Inflammatory macrophage treated with lipopolysaccharide for 4 hours (primary cell): ENCODE measurements at regions not wholly inside any gene's neighbourhood (a gene's known extent, or its start where the extent isn't known, plus 50 kb on each side); places are given as distances from the start of the nearest gene placed in this dataset.
A peak's percentile ranks its signal among the peaks of the same experiment; 100 is the strongest.

ENCODE experiments used
- DNase-seq: peaks from one replicate; pipeline ENCODE4 v3.0.0-alpha.2; 2020

DNA sequence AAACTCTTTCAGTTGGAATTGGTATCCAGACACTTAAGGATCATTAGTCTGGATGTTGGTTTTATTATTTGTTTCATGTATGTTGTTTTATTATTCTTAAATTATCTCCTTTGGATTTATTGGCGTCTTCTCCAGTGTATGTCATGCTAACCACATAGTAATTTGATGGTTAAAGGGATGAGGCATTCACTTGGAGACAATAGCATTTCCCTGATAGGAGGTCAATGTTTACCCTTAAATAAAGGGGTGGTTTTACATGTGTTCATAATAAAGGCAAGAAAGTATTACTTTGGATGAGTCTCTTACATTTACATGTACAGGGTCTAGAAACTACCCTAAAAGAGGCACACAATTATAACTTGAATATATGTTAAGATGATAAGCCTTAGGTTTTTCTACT, 51.2 kb upstream of the RNF144B start:
- DNase-seq, result no peak

DNA sequence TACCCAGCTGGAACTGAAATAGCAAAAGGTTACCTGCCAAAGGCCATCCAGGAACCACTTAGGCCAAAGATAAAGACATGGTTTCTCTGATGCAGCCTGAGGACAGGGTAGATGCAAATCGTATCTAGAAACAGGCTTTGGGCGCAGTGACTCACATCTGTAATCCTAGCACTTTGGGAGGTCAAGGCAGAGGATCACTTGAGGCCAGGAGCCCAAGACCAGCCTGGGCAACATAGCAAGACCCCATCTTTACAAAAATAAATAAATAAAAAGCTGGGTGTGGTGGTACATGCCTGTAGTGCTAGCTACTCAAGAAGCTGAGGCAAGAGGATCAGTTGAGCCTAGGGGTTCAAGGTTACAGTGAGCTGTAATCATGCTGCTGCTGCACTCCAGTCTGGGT, 52.9 kb upstream of the RNF144B start:
- no peak for DNase-seq

DNA sequence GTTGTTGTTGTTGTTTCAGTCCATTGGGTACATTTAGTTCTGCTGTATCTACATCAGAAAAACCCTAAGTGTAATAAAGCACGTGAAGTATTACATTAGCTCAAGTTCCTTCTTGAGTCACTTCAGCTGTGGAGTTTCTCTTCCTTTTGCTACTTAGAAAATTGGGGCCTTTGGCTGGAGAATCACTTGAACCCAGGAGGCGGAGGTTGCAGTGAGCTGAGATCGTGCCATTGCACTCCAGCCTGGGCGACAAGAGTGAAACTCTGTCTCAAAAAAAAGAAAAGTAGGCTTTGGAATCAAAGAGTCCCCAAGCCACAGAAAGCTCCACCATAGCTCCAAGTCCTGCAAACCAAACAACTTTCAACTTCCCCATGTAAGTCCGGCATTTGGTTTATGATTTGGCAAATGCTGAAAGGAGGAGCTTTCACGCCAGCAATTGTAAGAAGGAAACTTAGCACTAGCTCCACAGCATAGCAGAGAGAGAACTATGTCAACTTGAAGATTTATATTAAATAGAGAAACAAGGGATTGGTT, 56.5 kb upstream of the RNF144B start:
- DNase-seq, result peak; percentile 97

DNA sequence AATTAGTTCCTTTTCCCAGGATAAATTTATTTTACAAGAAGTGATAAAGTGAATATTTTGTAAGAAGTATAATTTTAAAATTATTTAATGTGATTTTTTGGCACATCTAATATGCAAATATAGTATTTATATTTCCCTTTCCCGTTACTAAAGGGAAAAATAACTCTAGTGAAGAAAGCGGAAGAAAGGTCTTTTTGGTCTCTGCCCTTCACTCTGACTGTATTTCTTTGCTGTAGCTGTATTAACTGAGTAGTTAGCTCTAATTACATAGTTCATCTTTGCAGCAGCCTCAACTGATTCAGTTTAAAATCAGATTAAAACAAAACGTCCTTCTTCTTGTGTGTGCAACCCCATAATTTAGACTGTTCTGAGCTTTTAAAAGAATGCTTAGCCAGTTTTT, 57.4 kb upstream of the RNF144B start:
- DNase-seq, result peak; percentile 78

DNA sequence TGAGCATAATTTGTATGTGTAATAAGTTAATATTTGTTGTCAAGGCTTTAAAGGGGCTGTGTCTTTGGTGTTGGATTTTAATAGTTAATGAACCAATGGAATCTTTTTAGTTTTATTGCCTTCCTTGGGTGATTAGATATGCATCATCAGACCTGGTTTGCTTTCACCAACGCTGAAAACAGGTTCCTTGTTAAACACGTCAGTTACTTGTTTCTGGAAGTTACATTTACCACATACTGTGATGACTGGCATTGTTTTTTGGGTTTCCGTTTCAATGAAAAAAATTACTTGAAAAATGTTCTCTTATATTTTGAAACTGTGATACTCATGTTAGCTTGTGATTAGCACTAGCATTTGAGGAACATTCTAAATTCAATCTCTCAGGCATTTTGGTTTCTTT, 58.6 kb upstream of the RNF144B start:
- DNase-seq, result peak; percentile 94

DNA sequence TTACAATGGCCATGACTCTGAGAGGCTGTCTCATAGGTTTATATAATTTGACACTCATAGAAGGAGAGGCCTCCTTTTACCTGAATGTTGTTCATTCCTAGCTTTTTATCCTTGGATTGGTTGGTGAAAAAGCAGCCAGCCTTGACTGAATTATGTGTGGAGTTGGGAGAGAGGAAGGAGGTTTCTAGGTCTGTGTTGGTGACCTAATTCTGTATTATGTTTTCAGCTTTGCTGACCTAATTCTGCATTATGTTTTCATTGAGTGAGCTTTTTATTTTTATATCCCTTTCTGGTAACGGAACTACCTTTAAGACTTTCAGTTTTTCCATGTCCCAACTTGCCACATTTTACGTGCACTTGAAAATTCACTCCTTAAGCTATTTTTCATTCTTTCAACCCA, 59.1 kb upstream of the RNF144B start:
- DNase-seq, result peak; percentile 66

DNA sequence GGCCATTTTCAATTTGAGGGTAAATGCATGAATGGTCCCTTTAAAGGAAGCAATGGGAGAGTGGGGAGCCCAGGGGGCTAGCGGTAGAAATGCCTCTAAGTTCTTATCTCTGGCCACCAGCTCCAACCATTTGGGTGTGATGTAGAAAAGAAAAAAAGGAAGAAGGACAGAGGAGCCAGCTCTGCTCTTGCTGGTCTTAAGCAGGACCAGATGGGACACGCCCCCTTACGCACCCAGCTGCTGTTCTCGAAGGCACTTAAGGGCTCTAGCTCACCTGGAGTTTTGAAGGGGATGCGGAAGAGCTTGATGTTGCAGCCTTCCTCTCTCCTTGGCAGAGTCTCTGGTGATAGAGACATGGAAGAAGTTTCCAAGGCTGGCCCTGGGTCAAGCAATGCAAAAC, 59.5 kb upstream of the RNF144B start:
- DNase-seq, result peak; percentile 56

DNA sequence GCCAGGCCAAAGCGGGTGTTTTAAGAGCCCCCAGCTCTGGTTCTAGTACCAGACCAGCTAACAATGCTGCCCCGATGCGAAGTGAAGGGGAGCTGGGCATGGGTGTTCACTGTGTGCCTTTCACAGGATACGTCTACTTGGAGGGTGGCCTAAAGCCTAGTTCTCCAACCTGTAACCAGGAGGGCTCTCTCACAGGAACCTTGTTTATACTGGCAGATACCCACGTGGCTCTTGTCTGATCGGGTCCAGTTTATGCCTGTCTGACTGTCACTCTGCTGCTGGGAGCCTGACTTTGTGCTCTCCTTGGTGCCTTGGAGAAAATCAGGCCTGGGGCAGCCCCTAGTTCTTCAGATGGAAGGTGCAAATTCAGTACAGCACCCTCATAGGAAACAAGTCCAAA, 60.2 kb upstream of the RNF144B start:
- DNase-seq, result no peak

DNA sequence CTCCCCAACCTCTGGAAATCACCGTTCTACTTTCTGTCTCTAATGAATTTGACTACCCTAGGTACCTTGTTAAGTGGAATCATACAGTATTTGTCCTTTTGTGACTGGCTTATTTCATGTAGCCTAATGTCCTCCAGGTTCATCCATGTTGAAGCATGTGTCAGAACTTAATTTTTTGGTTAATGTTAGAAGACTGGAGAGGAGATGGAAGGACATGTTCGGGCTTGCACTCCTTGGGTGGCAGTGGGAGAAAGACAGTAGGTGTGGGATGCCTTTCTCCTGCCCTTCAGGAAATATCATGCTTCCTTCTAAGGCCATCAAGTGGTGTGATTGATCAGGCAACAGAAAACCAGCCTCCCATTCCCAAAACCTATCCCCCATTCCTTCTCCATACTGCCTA, 61.1 kb upstream of the RNF144B start:
- peak; percentile 23 for DNase-seq

DNA sequence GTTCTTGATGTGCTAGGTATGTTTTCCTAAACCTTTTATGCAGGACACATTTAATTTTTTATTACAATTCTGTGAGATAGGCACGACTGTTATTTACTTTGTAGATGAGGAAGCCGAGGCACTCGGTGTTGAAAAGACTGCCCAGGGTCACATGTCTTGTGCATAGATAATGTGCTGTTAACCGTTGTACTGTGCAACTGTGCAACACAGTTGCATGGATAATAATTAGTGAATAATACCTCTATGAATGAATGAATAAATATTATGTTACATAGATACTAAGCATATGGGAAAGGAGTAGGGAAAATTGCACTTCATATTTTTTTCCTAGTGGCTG, 60.3 kb upstream of the DEK start:
- peak; percentile 42 for DNase-seq

DNA sequence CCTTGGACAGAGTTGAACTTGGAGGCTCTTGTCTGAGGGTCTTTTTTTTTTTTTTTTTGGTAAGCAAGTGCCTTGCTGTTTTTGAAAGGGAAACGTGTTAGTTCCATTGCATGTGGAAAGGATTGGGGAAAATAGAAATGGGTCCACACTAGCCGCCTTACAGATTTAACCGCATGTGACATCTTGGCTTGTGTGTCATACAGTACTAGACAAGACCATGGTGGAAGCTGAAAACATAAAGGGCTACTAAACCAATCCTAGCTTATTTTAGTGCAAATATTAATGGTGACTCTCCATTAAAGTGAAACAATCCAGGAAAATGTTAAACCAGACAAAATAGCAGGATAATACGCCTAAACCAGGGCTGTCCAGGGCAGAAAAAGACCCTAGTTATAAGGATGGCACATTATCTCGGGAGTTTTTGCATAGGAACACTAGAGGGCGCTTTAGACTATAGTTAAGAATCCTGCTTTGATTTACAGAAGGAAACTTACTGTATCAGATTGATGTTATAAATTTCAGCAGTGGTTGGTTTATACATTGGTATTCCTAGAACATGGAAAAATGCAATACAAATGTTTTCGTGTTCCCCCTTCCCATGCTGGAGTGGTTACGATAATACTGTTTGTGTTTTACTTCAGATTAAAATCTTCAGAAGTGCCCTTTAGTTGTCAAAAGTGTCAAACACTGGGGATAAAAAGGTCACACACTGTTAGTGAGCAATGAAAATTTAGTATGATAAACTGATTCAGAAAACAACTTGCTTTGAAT, 59.8 kb upstream of the DEK start:
- peak; percentile 75 for DNase-seq

DNA sequence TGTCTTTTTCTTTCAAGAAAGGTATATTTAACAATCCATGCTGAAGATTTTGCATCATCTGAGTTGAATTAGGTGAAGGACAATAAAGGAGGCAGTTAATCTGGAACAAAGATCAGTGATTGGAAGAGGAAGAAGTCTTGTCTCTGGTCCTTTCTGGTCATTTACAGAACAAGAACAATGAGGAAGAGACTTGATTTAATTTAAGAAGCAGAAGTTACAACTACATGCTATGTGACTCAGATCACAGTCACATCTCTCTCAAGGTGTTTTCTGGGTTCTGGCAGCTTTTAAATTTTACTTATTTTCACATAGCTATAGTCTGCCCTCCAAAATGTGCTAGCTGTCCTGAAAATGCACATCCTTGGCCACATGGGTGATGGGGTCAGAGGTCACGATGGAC, 53.5 kb upstream of the DEK start:
- peak; percentile 45 for DNase-seq

DNA sequence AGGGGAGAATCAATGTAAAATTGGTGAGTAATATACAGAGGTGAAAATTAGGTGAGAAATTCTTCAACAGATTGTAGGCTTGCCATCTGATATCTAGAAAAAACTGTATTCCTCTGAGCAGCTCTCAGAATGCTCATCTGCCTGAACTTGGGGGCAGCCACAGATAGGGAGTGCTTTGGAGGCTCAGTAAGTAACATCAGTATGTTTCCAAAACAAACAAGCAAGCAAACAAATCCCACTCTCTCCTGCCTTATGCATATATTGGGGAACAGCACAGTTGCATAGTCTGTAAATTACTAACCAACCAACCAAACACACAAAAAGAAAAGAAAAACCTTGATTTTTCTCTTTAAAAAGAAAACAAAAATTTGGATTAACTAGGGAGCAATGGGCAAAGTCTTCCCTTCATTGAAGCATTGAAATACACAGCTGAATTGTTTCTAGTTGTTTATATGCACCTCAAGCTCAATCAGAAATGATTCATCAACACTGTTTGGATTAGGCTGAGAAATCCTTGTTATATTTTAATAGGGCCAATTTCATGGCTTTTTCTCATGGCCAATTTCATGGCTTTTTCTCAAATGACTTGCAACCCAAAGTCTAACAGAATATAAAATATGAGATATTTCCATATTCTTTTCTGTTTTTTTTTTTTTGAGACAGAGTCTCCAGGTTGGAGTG, 50.1 kb upstream of the DEK start:
- no peak for DNase-seq
